GM13977 (cell line): ENCODE measurements at regions not wholly inside any gene's neighbourhood (a gene's known extent, or its start where the extent isn't known, plus 50 kb on each side); places are given as distances from the start of the nearest gene placed in this dataset.

Experiments
- DNase-seq: peaks from one replicate; pipeline ENCODE4 v3.0.0; 2012; ENCODE audit warnings: low spot score
- in situ Hi-C: fragments of 300-500 bp; cut with MboI; formaldehyde crosslinking; loops from one replicate; pipeline ENCODE4 v1.12.0; 2022; ENCODE audit warnings: low sequenced_read_pairs, low pct_unique_long_range_greater_than_20kb, mixed read lengths, inconsistent platforms; ENCODE audit not compliant: unreplicated experiment
- TF ChIP-seq, protein P1 (sequence below): IDR thresholded peaks from 2 replicates; pipeline ENCODE4 v1.5.1; 2012; ENCODE audit warnings: mild to moderate bottlenecking, control low read depth; ENCODE audit not compliant: insufficient read depth; ENCODE audit errors: extremely low read depth, missing control alignments

DNA sequence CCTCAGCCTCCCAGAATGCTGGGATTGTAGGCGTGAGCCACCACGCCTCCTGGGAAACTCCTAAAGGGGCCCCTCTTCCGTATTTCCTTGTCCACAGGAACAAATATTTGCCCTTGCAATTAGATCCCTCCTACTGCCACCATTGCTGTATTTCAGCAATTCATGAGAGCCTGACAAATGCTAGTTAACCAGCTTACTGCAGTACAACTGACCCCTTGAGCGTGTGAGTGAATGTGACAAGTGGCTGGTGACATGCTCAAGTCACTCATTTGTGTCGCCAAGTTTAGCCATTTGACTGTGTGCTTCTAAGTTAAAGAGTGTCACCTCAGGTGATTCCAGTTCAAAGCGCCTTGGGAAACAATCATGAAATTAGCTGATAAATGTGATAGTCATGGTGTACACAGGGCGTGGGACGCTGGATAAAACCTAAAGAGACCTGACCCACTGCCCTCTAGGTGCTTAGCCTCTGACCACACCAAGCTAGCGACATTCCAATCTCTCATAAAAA is 56.1 kb upstream of the MAP1LC3B2 start:
- in situ Hi-C loops, result no loop called here
- DNase-seq, result no peak
- TF ChIP-seq, protein P1, sequence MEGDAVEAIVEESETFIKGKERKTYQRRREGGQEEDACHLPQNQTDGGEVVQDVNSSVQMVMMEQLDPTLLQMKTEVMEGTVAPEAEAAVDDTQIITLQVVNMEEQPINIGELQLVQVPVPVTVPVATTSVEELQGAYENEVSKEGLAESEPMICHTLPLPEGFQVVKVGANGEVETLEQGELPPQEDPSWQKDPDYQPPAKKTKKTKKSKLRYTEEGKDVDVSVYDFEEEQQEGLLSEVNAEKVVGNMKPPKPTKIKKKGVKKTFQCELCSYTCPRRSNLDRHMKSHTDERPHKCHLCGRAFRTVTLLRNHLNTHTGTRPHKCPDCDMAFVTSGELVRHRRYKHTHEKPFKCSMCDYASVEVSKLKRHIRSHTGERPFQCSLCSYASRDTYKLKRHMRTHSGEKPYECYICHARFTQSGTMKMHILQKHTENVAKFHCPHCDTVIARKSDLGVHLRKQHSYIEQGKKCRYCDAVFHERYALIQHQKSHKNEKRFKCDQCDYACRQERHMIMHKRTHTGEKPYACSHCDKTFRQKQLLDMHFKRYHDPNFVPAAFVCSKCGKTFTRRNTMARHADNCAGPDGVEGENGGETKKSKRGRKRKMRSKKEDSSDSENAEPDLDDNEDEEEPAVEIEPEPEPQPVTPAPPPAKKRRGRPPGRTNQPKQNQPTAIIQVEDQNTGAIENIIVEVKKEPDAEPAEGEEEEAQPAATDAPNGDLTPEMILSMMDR, result no peak

DNA sequence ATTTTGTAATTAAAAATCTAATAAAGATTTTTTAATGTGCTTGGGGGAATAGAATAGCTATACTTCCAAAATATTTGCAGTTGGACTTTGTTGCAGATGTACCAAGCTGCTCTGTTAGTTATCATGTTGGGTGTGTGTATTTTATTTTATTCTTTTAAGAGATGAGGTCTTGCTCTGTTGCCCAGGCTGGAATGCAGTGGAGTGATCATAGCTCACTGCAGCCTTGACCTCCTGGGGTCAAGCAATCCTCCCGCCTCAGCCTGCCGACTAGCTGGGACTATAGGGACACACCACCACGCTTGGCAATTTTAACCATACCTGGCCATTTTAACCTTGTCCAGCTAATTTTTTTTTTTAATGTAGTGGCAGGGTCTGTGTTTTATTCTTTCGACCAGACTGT is 54.7 kb upstream of the MAP1LC3B2 start:
- in situ Hi-C loops, result no loop called here
- TF ChIP-seq, protein P1, result no peak
- DNase-seq, result no peak

DNA sequence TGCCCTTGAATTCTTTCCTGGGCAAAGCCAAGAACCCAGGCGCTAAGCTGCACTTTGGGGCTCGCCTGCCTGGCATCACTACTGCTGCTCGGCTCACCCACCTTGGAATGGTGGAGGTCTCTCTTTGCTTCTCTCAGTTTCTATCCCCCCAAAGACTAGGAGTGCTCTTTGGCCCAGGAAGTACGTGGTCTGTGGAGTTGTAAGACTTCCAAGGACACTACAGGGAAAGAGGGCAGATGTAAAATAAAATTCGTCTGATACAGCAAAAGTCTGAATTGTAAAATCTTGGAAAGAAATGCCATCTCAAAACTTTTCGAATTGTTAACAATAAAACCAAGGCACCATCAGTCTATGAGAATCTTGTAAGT is 52.5 kb upstream of the MAP1LC3B2 start:
- in situ Hi-C loops, result no loop called here
- TF ChIP-seq, protein P1, result no peak
- no peak for DNase-seq

DNA sequence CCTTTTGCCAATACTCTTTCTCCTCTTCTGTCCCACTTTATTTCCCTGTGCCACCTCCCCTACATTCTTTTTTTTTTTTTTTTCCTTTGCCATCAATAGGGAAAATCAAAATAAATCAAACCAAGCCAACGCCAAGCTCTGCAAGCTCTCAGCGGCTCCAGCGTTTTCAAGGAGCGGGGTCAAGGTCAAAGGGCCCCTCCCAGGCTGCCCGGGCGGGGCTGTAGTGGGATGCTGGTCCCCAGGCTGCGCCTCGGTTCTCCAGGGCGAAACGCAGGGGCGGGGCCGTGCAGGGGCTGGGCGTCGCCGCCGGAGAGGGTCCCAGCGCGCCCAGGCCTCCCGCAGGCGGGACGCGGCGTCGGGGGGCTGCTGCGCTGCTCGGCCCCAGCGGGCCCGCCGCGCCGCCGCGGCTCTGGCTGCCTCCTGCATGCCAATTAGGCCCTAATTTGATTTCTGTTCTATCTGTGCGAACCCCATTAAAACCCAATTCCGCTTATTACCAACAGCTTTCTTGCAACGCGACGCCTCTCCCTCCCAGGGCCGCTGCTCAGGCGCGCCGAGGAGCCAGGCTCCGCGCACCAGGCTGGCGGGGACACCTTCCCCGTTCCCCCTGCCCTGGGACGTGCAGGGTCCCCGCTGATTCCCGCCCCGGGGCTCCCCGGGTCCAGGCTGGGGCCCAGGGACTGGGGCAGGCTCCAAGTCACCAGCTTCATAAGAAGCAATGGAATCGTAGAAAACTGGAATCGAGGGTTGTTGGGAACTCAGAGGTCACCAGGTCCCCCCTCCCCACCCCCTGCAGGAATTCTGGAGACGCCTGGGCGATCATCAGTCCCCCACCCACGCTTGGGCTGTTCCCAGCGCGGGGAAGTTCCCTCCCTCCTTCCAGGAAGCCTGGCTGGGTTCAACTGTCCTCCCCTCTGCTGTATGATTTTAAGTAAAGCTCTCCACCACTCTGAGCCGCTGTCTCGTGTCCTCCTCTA is 50.7 kb upstream of the MAP1LC3B2 start:
- in situ Hi-C loops, result no loop called here
- TF ChIP-seq, protein P1, result no peak
- no peak for DNase-seq
